Endothelial cell of umbilical vein (primary cell): ENCODE measurements at regions not wholly inside any gene's neighbourhood (a gene's known extent, or its start where the extent isn't known, plus 50 kb on each side); places are given as distances from the start of the nearest gene placed in this dataset.

ENCODE experiments used
- BruUV-seq: library from RNA; stranded (reverse); fragments of 400-500 nt; replicated peaks from 2 replicates; lab custom pipeline; 2021; lab: Mats Ljungman, UMichigan
- CTCF ChIA-PET: fragments of 300-600, 350-600 bp; sonication (Branson Sonifier 250); formaldehyde crosslinking; loops from one replicate; lab custom pipeline; 2021; ENCODE audit warnings: antibody characterized with exemption, inconsistent platforms; lab: Charles Lee
- POLR2A ChIA-PET: fragments of 300-600, 350-600 bp; sonication (Branson Sonifier 250); formaldehyde crosslinking; loops from one replicate; lab custom pipeline; 2021; ENCODE audit warnings: antibody characterized with exemption, inconsistent platforms; lab: Charles Lee
- DNase-seq: peaks from one replicate; pipeline ENCODE4 v3.0.0-alpha.2; 2011; ENCODE audit warnings: low read depth, low spot score
- FAIRE-seq: peaks from 2 replicates; lab custom pipeline; 2011; peaks lifted over from hg19 to GRCh38; lab: Jason Lieb, UNC
- H2AFZ ChIP-seq: 2 replicates; pipeline ENCODE4 v1.6.0; 2012; ENCODE audit warnings: low read depth, low read length, control low read depth, inconsistent platforms
- H3K27ac ChIP-seq: 2 replicates; pipeline ENCODE4 v1.5.1; 2011; ENCODE audit warnings: low read depth, mild to moderate bottlenecking, control low read depth, low read length, moderate library complexity; ENCODE audit not compliant: insufficient read depth
- H3K27me3 ChIP-seq, 2 experiments: 2 replicates each; pipeline versions ENCODE4 v1.6.0 to v1.6.1; 2011; ENCODE audit warnings: low read length in 2 of 2, mixed read lengths in 1 of 2; ENCODE audit not compliant: control insufficient read depth in 2 of 2, insufficient read depth in 2 of 2
- H3K36me3 ChIP-seq, 2 experiments: 2 replicates in 1 of 2; 3 replicates in 1 of 2; pipeline ENCODE4 v1.5.1; 2011; ENCODE audit warnings: low read length in 2 of 2, mild to moderate bottlenecking in 1 of 2, moderate library complexity in 1 of 2; ENCODE audit not compliant: control insufficient read depth in 2 of 2, insufficient read depth in 2 of 2; ENCODE audit errors: extremely low read depth in 1 of 2
- H3K4me1 ChIP-seq: 3 replicates; pipeline ENCODE4 v1.5.1; 2011; ENCODE audit warnings: mild to moderate bottlenecking, low read length; ENCODE audit not compliant: control insufficient read depth, insufficient read depth; ENCODE audit errors: extremely low read depth
- H3K4me2 ChIP-seq: 2 replicates; pipeline ENCODE4 v1.6.1; 2011; ENCODE audit warnings: low read length, control low read depth, mixed read lengths; ENCODE audit not compliant: insufficient read depth
- H3K4me3 ChIP-seq, 3 experiments: fragments of 200-600 bp in 1 of 3; sonication (generic), shearing (Covaris generic) in 1 of 3; replicated peaks in 1 of 3; 2 replicates each; pipeline ENCODE4 v1.5.1; 2011 to 2016; ENCODE audit warnings: control low read depth in 3 of 3, low read length in 3 of 3, mild to moderate bottlenecking in 2 of 3, inconsistent platforms in 1 of 3, low read depth in 1 of 3, moderate library complexity in 1 of 3; ENCODE audit not compliant: insufficient read depth in 1 of 3
- H3K79me2 ChIP-seq: 2 replicates; pipeline ENCODE4 v1.6.0; 2012; ENCODE audit warnings: low read length, inconsistent platforms; ENCODE audit not compliant: control insufficient read depth, insufficient read depth
- H3K9ac ChIP-seq: replicated peaks from 2 replicates; pipeline ENCODE3; 2011; ENCODE audit warnings: low read length, control low read depth; ENCODE audit not compliant: insufficient read depth; ENCODE audit errors: extremely low read depth
- H3K9me1 ChIP-seq: replicated peaks from 3 replicates; pipeline ENCODE4 v1.6.0; 2011; ENCODE audit warnings: mild to moderate bottlenecking, low read length; ENCODE audit not compliant: control insufficient read depth, insufficient read depth; ENCODE audit errors: extremely low read depth
- H3K9me3 ChIP-seq: replicated peaks from 2 replicates; pipeline ENCODE4 v1.5.1; 2012; ENCODE audit warnings: low read length, inconsistent platforms; ENCODE audit not compliant: control insufficient read depth, insufficient read depth
- H4K20me1 ChIP-seq: replicated peaks from 2 replicates; pipeline ENCODE3; 2011; ENCODE audit warnings: mild to moderate bottlenecking, low read length; ENCODE audit not compliant: control insufficient read depth, insufficient read depth; ENCODE audit errors: extremely low read depth
- FOS ChIP-seq: IDR thresholded peaks from 2 replicates; pipeline ENCODE4 v1.6.1; 2011; ENCODE audit warnings: mild to moderate bottlenecking, low read length, moderate library complexity, borderline replicate concordance; ENCODE audit not compliant: insufficient read depth
- GATA2 ChIP-seq: IDR thresholded peaks from 2 replicates; pipeline ENCODE4 v1.7.0; 2011; ENCODE audit warnings: low read depth, mild to moderate bottlenecking, moderate library complexity, mixed read lengths, low read length; ENCODE audit not compliant: insufficient read length, insufficient read depth
- POLR2AphosphoS5 ChIP-seq: IDR thresholded peaks from 2 replicates; pipeline ENCODE4 v1.6.1; 2012; ENCODE audit warnings: low read depth, mild to moderate bottlenecking, control low read depth, low read length, moderate library complexity; ENCODE audit not compliant: insufficient read depth
- dilution Hi-C: fragments of 300-500 bp; cut with MboI; formaldehyde crosslinking; loops from one replicate; pipeline ENCODE4 v1.15.0; 2019; ENCODE audit warnings: low sequenced_read_pairs; ENCODE audit not compliant: extremely low pct_ligation_motif_present
- intact Hi-C: fragments of 100-400 bp; cut with micrococcal nuclease; formaldehyde crosslinking; loops from one replicate; pipeline ENCODE4 v1.10.0; 2022

- CTCF ChIA-PET: no interaction called here
- H3K27ac ChIP-seq: no peak overlapping the region
Observed at GRCh38 chr20:24129641-24130040, 141.1 kb upstream of the GGTLC1 start.

DNA sequence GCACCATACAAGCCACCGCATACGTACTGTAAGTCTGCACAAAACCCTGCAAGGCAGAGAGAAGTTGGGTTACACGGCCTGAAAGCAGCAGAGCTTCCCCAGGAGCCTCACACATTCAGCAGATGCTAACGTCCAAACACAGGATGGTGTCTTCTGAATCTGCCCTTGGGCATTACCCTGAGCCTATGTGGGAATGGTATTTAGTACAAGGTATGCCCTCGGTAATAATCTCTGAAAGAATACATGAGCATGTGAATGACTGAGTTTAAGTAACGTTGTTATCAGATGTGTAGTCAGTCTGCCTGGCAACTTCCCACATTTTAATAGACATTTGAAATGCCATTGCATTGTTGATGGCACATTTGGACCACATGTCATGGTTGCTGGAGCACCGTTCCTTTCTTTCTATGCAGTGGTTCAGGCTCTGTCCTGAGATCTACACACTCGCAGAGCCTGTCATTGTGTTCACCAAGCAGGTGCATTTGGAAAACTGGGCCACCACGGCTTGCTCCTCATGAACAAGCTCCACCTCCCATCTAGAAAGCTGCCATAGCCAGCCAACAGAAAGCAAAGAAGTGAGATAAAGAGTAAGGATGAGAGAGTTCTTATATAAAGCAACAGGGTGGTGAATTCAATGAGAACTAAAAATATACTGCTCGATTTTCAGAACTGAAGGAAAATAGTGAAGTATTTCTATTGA is 136.5 kb upstream of the GGTLC1 start:
- dilution Hi-C loops (no loop called here), intact Hi-C loops (no loop called here)
- H3K4me2 ChIP-seq: no peak overlapping the region
- ChIA-PET POLR2A (no interaction called here), CTCF (no interaction called here)
- no peak overlapping the region for H3K27ac ChIP-seq
- no peak overlapping the region for H2AFZ ChIP-seq
- DNase-seq: no peak
- H3K79me2 ChIP-seq: no peaks in the 10 kb centered on the region
- no peaks in the 10 kb centered on the region for H3K27me3 ChIP-seq
- no peaks in the 10 kb centered on the region for H3K9me1 ChIP-seq
- BruUV-seq: no TSS peak
- TF ChIP-seq POLR2AphosphoS5: no peak
- TF ChIP-seq FOS: no peak
- no peak for FAIRE-seq
- no peaks in the 10 kb centered on the region for H4K20me1 ChIP-seq
- no peak overlapping the region for H3K9ac ChIP-seq
- H3K36me3 ChIP-seq: no peaks in the 10 kb centered on the region
- no peaks in the 10 kb centered on the region for H3K9me3 ChIP-seq
- H3K4me3 ChIP-seq: no peak overlapping the region
- H3K4me1 ChIP-seq: peaks cover 14% of the 10 kb centered on the region

More at GRCh38 chr20:24129641-24130040, 141.1 kb upstream of the GGTLC1 start:
- Histone ChIP-seq H3K9ac (no peak overlapping the region), H3K9me3 (no peaks in the 10 kb centered on the region), H4K20me1 (no peaks in the 10 kb centered on the region), H3K4me1 (peaks cover 10% of the 10 kb centered on the region), H3K4me3 (no peak overlapping the region), H3K4me2 (no peak overlapping the region), H3K9me1 (no peaks in the 10 kb centered on the region), H3K27me3 (no peaks in the 10 kb centered on the region), H3K79me2 (no peaks in the 10 kb centered on the region), H3K36me3 (no peaks in the 10 kb centered on the region), H2AFZ (no peak overlapping the region)
- intact Hi-C loops: no loop called here
- dilution Hi-C loops: no loop called here
- no peak for DNase-seq
- FAIRE-seq: no peak
- TF ChIP-seq GATA2: no peak
- no peak for TF ChIP-seq FOS
- POLR2A ChIA-PET: no interaction called here
- no TSS peak for BruUV-seq
